Endothelial cell of umbilical vein (primary cell): ENCODE measurements at regions not wholly inside any gene's neighbourhood (a gene's known extent, or its start where the extent isn't known, plus 50 kb on each side); places are given as distances from the start of the nearest gene placed in this dataset.

Experiments used
- EZH2 ChIP-seq: IDR thresholded peaks from 2 replicates; pipeline ENCODE4 v1.6.1; 2012; ENCODE audit warnings: borderline replicate concordance, low read depth, mild to moderate bottlenecking, moderate library complexity, low read length, inconsistent platforms; ENCODE audit not compliant: severe bottlenecking
- FOS ChIP-seq: IDR thresholded peaks from 2 replicates; pipeline ENCODE4 v1.6.1; 2011; ENCODE audit warnings: mild to moderate bottlenecking, low read length, moderate library complexity, borderline replicate concordance; ENCODE audit not compliant: insufficient read depth
- JUN ChIP-seq: IDR thresholded peaks from 2 replicates; pipeline ENCODE4 v1.6.1; 2011; ENCODE audit warnings: borderline replicate concordance, low read depth; ENCODE audit not compliant: insufficient read length, insufficient read depth
- MYC ChIP-seq: IDR thresholded peaks from one replicate; pipeline ENCODE4 v1.6.1; 2011; ENCODE audit warnings: mild to moderate bottlenecking, low read depth, low read length
- POLR2A ChIP-seq: IDR thresholded peaks from 2 replicates; pipeline ENCODE4 v1.6.1; 2012; ENCODE audit warnings: low read depth, mild to moderate bottlenecking, control low read depth, low read length
- POLR2AphosphoS5 ChIP-seq: IDR thresholded peaks from 2 replicates; pipeline ENCODE4 v1.6.1; 2012; ENCODE audit warnings: low read depth, mild to moderate bottlenecking, control low read depth, low read length, moderate library complexity; ENCODE audit not compliant: insufficient read depth
- TF ChIP-seq, protein P1 (sequence below), 2 donors: IDR thresholded peaks; 1 replicate in 1 of 2; 2 replicates in 1 of 2; pipeline ENCODE4 v1.5.1; 2011; ENCODE audit warnings: low read length in 2 of 2, mild to moderate bottlenecking in 2 of 2, moderate library complexity in 2 of 2, control low read depth in 1 of 2, inconsistent platforms in 1 of 2, low read depth in 1 of 2; ENCODE audit not compliant: insufficient read depth in 1 of 2; ENCODE audit errors: extremely low read depth in 1 of 2
- TF ChIP-seq, protein P2 (sequence below): IDR thresholded peaks from 2 replicates; pipeline ENCODE4 v1.6.1; 2011; ENCODE audit not compliant: insufficient read depth, insufficient read length

DNA sequence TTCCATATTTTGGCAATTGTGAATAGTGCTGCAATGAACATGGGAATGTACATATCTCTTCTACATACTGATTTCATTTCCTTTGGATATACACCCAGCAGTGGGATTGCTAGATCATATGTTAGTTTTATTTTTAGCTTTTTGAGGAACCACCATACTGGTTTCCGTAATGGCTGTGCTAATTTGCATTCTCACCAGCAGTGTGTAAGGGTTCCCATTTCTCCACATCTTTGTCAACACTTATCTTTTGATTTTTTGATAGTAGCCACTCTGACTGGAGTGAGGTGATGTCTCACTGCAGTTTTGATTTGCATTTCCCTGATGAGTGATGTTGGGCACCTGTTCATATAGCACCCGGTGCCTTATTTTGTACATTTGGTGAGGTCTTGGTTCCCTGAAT lies 519.6 kb downstream of the REEP3 start:
- TF ChIP-seq, protein P1, sequence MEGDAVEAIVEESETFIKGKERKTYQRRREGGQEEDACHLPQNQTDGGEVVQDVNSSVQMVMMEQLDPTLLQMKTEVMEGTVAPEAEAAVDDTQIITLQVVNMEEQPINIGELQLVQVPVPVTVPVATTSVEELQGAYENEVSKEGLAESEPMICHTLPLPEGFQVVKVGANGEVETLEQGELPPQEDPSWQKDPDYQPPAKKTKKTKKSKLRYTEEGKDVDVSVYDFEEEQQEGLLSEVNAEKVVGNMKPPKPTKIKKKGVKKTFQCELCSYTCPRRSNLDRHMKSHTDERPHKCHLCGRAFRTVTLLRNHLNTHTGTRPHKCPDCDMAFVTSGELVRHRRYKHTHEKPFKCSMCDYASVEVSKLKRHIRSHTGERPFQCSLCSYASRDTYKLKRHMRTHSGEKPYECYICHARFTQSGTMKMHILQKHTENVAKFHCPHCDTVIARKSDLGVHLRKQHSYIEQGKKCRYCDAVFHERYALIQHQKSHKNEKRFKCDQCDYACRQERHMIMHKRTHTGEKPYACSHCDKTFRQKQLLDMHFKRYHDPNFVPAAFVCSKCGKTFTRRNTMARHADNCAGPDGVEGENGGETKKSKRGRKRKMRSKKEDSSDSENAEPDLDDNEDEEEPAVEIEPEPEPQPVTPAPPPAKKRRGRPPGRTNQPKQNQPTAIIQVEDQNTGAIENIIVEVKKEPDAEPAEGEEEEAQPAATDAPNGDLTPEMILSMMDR (IDR thresholded peaks at IDR 0.05; ENCODE audit: extremely low read depth in 1 of 2, insufficient read depth in 1 of 2, low read depth in 1 of 2, low read length in 2 of 2), result no peak
- TF ChIP-seq JUN (no peak), POLR2A (no peak), FOS (no peak), EZH2 (no peak), POLR2AphosphoS5 (no peak), MYC (no peak)
- TF ChIP-seq, protein P2, sequence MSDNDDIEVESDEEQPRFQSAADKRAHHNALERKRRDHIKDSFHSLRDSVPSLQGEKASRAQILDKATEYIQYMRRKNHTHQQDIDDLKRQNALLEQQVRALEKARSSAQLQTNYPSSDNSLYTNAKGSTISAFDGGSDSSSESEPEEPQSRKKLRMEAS, result no peak
